HepG2 (cell line): ENCODE measurements at regions not wholly inside any gene's neighbourhood (a gene's known extent, or its start where the extent isn't known, plus 50 kb on each side); places are given as distances from the start of the nearest gene placed in this dataset.

Source experiments
- ATAC-seq: fragments of 200-7000 bp; cut with Tn5 transposase; 3 replicates; pipeline ENCODE4 v1.9.1; 2020; ENCODE audit warnings: mild to moderate bottlenecking, moderate library complexity
- BruUV-seq: library from RNA; stranded (reverse); fragments of 400-500 nt; replicated peaks from 2 replicates; lab custom pipeline; 2021; lab: Mats Ljungman, UMichigan
- CTCF ChIA-PET: fragments of 300-600 bp; formaldehyde crosslinking; extraction: SDS; loops from one replicate; lab custom pipeline; 2021; ENCODE audit warnings: low total read pairs, inconsistent platforms, low intra/inter-chr PET ratio; lab: Yijun Ruan, JAX
- POLR2A ChIA-PET: fragments of 350-600 bp; sonication (Branson Sonifier 250); formaldehyde crosslinking; loops from one replicate; lab custom pipeline; 2020; ENCODE audit warnings: antibody characterized with exemption, inconsistent platforms; lab: Yijun Ruan, JAX
- DNase-seq: peaks from one replicate; pipeline ENCODE4 v3.0.0-alpha.2; 2015; ENCODE audit warnings: low spot score
- FAIRE-seq: peaks from 3 replicates; lab custom pipeline; 2011; peaks lifted over from hg19 to GRCh38; lab: Jason Lieb, UNC
- H2AFZ ChIP-seq: one replicate; pipeline ENCODE4 v1.6.1; 2011; ENCODE audit warnings: low read length, inconsistent platforms
- H3K27ac ChIP-seq: fragments of 300-600 bp; 3 replicates; pipeline ENCODE4 v1.8.0; 2011; ENCODE audit warnings: mixed run types, mild to moderate bottlenecking, mixed read lengths, low read length, inconsistent platforms; ENCODE audit not compliant: insufficient read depth; ENCODE audit errors: extremely low read length
- H3K27me3 ChIP-seq, 2 experiments: fragments of 200-600 bp in 1 of 2; 2 replicates in 1 of 2; 3 replicates in 1 of 2; pipeline versions ENCODE4 v1.6.0 to v1.8.0; 2011; ENCODE audit warnings: low read length in 2 of 2, mild to moderate bottlenecking in 2 of 2, moderate library complexity in 2 of 2, inconsistent platforms in 1 of 2; ENCODE audit not compliant: insufficient read depth in 2 of 2, control insufficient read depth in 1 of 2
- H3K36me3 ChIP-seq, 2 experiments: fragments of 200-600 bp in 1 of 2; replicated peaks in 1 of 2; 2 replicates in 1 of 2; 3 replicates in 1 of 2; pipeline versions ENCODE4 v1.5.1 to v1.8.0; 2011; ENCODE audit warnings: low read length in 2 of 2, inconsistent platforms in 1 of 2; ENCODE audit not compliant: insufficient read depth in 2 of 2, control insufficient read depth in 1 of 2
- H3K4me1 ChIP-seq: 2 replicates; pipeline ENCODE4 v1.5.1; 2012; ENCODE audit warnings: low read length, inconsistent platforms; ENCODE audit not compliant: insufficient read depth
- H3K4me2 ChIP-seq: 2 replicates; pipeline ENCODE4 v1.6.0; 2011; ENCODE audit warnings: low read depth, low read length, inconsistent platforms
- H3K4me3 ChIP-seq, 3 experiments: fragments of 200-600 bp in 1 of 3; sonication (generic), shearing (Covaris generic) in 1 of 3; replicated peaks in 1 of 3; 2 replicates each; pipeline ENCODE4 v1.5.1; 2011 to 2016; ENCODE audit warnings: low read length in 3 of 3, inconsistent platforms in 2 of 3, low read depth in 2 of 3, mild to moderate bottlenecking in 2 of 3, control low read depth in 1 of 3, mixed read lengths in 1 of 3; ENCODE audit not compliant: insufficient read depth in 1 of 3
- H3K79me2 ChIP-seq: one replicate; pipeline ENCODE4 v1.6.1; 2011; ENCODE audit warnings: low read length, inconsistent platforms; ENCODE audit not compliant: insufficient read depth
- H3K9ac ChIP-seq: 2 replicates; pipeline ENCODE4 v1.6.0; 2011; ENCODE audit warnings: mild to moderate bottlenecking, low read depth, low read length, inconsistent platforms; ENCODE audit not compliant: insufficient read depth
- H3K9me3 ChIP-seq: 2 replicates; pipeline ENCODE4 v1.5.1; 2012; ENCODE audit warnings: mild to moderate bottlenecking, low read length
- H4K20me1 ChIP-seq: 2 replicates; pipeline ENCODE4 v1.6.0; 2011; ENCODE audit warnings: inconsistent platforms, mild to moderate bottlenecking, low read length, moderate library complexity; ENCODE audit not compliant: insufficient read depth
- HNF1A ChIP-seq, 2 experiments: sonication (generic) in 1 of 2; formaldehyde crosslinking in 1 of 2; IDR thresholded peaks; 2 replicates each; pipeline versions ENCODE4 v1.4.0 to v1.6.1; 2016 to 2020; ENCODE audit warnings: borderline replicate concordance in 1 of 2, low read depth in 1 of 2, mild to moderate bottlenecking in 1 of 2, missing genetic modification reagents in 1 of 2
- JDP2 ChIP-seq: sonication (generic); formaldehyde crosslinking; IDR thresholded peaks from 2 replicates; pipeline ENCODE4 v1.8.1; 2022; ENCODE audit warnings: missing genetic modification reagents, borderline replicate concordance
- NFE2L2 ChIP-seq: fragments of 150-350 bp; IDR thresholded peaks from 2 replicates; pipeline ENCODE4 v1.6.1; 2014; ENCODE audit warnings: low read length
- SAP130 ChIP-seq: IDR thresholded peaks from 2 replicates; pipeline ENCODE4 v1.6.1; 2016; ENCODE audit warnings: low read depth
- SETDB1 ChIP-seq: sonication (generic); formaldehyde crosslinking; IDR thresholded peaks from 2 replicates; pipeline ENCODE4 v1.5.1; 2020; ENCODE audit warnings: missing genetic modification reagents, mild to moderate bottlenecking, borderline replicate concordance
- SP4 ChIP-seq: sonication (generic); formaldehyde crosslinking; IDR thresholded peaks from 2 replicates; pipeline ENCODE4 v1.8.1; 2023; ENCODE audit warnings: mild to moderate bottlenecking, missing genetic modification reagents
- ZNF430 ChIP-seq: sonication (generic); formaldehyde crosslinking; IDR thresholded peaks from 2 replicates; pipeline ENCODE4 v1.9.0; 2021; ENCODE audit warnings: mild to moderate bottlenecking, missing genetic modification reagents
- ZNF460 ChIP-seq: sonication (generic); formaldehyde crosslinking; IDR thresholded peaks from 2 replicates; pipeline ENCODE4 v1.5.1; 2020; ENCODE audit warnings: missing genetic modification reagents, mild to moderate bottlenecking, borderline replicate concordance
- WGBS: methylation state at CpG from one replicate; pipeline ENCODE4 v1.1.6; 2017; ENCODE audit warnings: low lambda C conversion rate; 5-methylcytosine and 5-hydroxymethylcytosine counted together
- in situ Hi-C: cut with HindIII; loops from 2 replicates; pipeline ENCODE4 v1.10.0; 2017; ENCODE audit warnings: low pct_unique_long_range_greater_than_20kb; ENCODE audit not compliant: extremely low pct_ligation_motif_present
- intact Hi-C: fragments of 100-400 bp; cut with micrococcal nuclease; formaldehyde crosslinking; loops from one replicate; pipeline ENCODE4 v1.10.0; 2022; ENCODE audit not compliant: unreplicated experiment

GRCh38 chr11:11073996-11074395 lies 216.1 kb upstream of the ZBED5 start:
- intact Hi-C loops = loop anchor here (10.0 kb wide), 1 partner anchor 589 kb away; no protein-coding TSS in a partner anchor
- in situ Hi-C loops = no loop called here
- H3K9me3 ChIP-seq = no peaks in the 10 kb centered on the region
- no peak for DNase-seq
- FAIRE-seq = no peak
- POLR2A ChIA-PET = no interaction called here
- TF ChIP-seq JDP2 (CRISPR knock-in tag) = no peak
- no peak for TF ChIP-seq ZNF460
- TF ChIP-seq HNF1A (IDR thresholded peaks at IDR 0.05; ENCODE audit: low read depth) = no peak
- TF ChIP-seq HNF1A (CRISPR knock-in tag; IDR thresholded peaks at IDR 0.05; ENCODE audit: borderline replicate concordance) = no peak
- TF ChIP-seq, all 625 proteins: peak for 0
- Histone ChIP-seq H2AFZ (no peak overlapping the region), H3K4me1 (no peaks in the 10 kb centered on the region), H3K79me2 (no peaks in the 10 kb centered on the region), H3K27ac (no peak overlapping the region), H3K36me3 (no peaks in the 10 kb centered on the region), H3K27me3 (peaks cover 0 to 10% of the 10 kb centered on the region in 2 experiments; a peak in 3 of 5 replicates), H3K4me3 (no peak overlapping the region), H4K20me1 (no peaks in the 10 kb centered on the region), H3K4me2 (no peak overlapping the region), H3K9ac (no peak overlapping the region)
- 0% methylated on average over 1 of the region's 1 CpG for WGBS
- CTCF ChIA-PET = no interaction called here
- no peak for ATAC-seq
- no TSS peak for BruUV-seq

- CTCF ChIA-PET = no interaction called here
- WGBS = 0% methylated on average over 3 of the region's 3 CpGs
- Histone ChIP-seq H3K36me3 (no peaks in the 10 kb centered on the region), H3K27ac (no peak overlapping the region), H3K79me2 (no peaks in the 10 kb centered on the region), H4K20me1 (no peaks in the 10 kb centered on the region)
- BruUV-seq = no TSS peak
- ATAC-seq = no peak
- in situ Hi-C loops = no loop called here
- no peak for TF ChIP-seq SETDB1 (CRISPR knock-in tag)
- no peak for TF ChIP-seq NFE2L2
- no peak for TF ChIP-seq SP4
- TF ChIP-seq SAP130 = no peak
- no peak for TF ChIP-seq ZNF430
- TF ChIP-seq, all 625 proteins: peak for 0
- no peak for FAIRE-seq
- no peak overlapping the region for H3K9ac ChIP-seq
- no peak for DNase-seq
- no peaks in the 10 kb centered on the region for H3K4me1 ChIP-seq
- peaks cover 2 to 17% of the 10 kb centered on the region in 2 experiments; a peak in 3 of 5 replicates for H3K27me3 ChIP-seq
- H3K4me2 ChIP-seq = no peak overlapping the region
- no peak overlapping the region for H3K4me3 ChIP-seq
- H3K9me3 ChIP-seq = no peaks in the 10 kb centered on the region
- intact Hi-C loops = loop anchor here (10.0 kb wide), 1 partner anchor 587 kb away; no protein-coding TSS in a partner anchor
- POLR2A ChIA-PET = no interaction called here
- H2AFZ ChIP-seq = no peak overlapping the region
Observed at GRCh38 chr11:11072067-11072466, 214.2 kb upstream of the ZBED5 start.
